ENCODE measurements at regions not wholly inside any gene's neighbourhood (a gene's known extent, or its start where the extent isn't known, plus 50 kb on each side); places are given as distances from the start of the nearest gene placed in this dataset.
A peak's percentile ranks its signal among the peaks of the same experiment; 100 is the strongest.
"Not testable (repeated sequence)": the region's sequence is repeated elsewhere in the genome, so short reads cannot be mapped to it uniquely, and the experiment has no call there.

DNA sequence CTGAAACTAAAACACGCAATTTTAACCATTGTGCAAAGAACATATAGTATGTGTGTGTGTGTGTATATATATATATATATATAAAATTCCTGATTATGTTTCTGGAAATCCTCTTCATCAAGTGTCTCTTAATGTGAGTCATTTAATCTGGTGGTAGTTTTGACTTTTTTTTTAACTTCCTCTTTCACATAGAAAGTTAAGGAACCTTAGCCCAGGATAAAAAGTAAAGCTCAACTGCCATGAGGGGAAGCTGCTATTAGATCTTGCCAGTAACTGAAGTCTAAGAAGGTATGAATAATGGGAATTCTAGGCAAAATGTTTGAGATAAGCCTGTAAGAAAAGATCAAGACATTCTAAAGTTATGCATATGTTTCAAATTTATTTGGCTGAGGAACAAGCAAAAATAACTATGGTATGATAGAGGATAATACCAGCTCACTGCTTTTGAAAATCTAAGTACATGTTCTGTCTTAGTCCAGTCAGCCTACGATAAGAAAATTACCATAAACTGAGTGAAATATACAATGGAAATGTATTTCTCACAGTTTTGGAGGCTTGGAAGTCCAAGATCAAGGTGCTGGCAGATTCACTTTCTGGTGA lies 757.0 kb downstream of the TRAM1L1 start:
- no peak for DNase-seq

DNA sequence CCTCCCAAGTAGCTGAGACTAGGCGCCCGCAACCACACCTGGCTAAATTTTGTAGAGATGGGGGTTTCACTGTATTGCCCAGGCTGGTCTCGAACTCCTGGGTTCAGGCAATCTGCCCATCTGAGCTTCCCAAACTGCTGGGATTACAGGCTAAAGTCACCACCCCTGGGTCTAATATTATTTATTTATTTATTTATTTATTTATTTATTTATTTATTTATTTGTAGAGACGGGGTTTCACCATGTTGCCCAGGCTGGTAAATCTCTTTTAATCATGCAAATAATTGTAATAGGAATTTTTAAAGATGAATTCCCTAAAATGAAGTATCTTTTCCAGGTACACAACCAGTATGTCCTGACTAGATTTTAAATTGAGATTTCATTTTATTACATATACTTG lies 761.8 kb downstream of the TRAM1L1 start:
- DNase-seq: no peak

GRCh38 chr4:116321471-116321870 lies 763.9 kb downstream of the TRAM1L1 start:
- DNase-seq: no peak

GRCh38 chr4:116320859-116321258 lies 764.5 kb downstream of the TRAM1L1 start:
- no peak for DNase-seq

- DNase-seq: no peak
These were observed 781.6 kb downstream of the TRAM1L1 start for GRCh38 chr4:116303736-116304188.

DNA sequence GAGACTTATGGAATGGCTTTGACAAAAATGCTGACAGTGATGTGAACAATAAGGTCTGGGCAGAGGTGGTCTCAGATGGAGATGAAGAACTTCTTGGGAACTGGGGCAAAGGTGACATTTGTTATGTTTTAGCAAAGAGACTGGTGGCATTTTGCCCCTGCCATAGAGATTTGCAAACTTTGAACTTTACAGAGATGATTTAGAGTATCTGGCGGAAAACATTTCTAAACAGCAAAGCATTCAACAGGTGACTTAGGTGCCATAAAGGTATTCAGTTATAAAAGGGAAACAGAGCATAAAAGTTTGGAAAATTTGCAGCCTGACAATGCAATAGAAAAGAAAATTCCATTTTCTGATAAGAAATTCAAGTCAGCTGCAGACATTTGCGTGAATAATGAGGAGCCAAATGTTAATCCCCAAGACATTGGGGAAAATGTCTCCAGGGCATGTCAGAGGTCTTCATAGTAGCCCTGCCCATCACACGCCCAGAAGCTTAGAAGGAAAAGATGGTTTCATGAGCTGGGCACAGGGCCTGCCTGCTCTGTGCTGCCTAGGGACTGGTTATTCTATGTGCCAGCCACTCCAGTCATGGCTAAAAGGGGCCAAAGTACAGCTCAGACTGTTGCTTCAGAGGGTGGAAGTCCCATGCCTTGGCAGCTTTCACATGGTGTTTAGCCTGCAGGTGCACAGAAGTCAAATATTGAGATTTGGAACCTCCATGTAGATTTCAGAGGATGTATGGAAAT lies 782.2 kb downstream of the TRAM1L1 start:
- DNase-seq: no peak

DNA sequence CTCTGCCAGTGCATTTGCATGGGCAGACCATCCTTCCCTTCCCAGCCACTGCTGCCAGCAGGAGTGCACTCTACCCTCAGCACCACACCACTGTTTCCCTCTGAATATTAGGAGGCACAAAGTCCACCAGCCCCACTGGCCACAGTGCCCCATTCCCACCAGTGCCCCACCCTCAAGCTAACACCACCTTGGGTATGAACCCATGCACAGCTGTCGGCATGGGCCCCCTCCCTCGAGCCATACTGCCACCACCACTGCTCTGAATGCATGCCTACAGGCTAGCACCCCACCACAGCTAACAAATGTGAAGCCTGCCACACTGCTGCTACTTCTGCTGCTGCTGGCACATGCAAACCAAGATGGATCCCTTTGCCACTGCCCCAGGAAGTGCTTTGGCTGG lies 810.4 kb downstream of the TRAM1L1 start:
- DNase-seq: no peak

DNA sequence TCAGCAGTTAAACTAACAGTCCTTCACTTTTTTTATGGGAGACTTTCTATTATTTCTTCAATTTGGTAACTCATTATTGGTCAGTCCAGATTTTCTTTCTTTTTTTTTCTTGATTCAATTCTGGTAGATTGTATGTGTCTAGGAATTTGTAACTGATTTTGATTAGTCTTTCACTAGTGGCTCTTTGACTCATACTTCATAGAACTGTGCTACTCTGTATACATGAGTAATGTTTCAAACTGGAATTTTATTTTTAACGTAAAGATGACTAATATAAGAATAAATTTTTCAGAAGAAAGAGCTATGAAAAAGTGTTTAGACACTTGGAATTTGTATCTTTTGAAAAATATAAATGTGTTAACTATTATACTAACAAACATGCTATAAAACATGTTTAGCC lies 813.0 kb downstream of the TRAM1L1 start:
- no peak for DNase-seq

- not testable (repeated sequence) for DNase-seq
These were observed 824.4 kb downstream of the TRAM1L1 start for GRCh38 chr4:116260931-116261330.

DNA sequence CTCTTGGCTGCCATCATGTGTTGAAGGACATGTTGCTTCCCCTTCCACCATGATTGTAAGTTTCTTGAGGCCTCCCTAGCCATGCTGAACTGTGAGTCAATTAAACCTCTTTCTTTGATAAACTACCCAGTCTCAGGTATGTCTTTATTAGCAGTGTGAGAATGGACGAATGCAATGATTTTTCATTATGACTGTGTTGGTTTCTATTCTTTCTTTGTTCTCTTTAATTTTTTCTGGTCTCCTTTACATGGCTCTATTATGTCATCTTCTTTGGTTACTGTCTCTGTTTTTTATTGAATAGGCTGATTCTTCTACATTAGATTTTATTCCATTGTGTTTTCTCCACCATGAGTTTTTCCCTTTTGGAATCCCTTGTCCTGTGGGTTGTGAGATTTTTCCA lies 840.6 kb downstream of the TRAM1L1 start:
- DNase-seq: no peak

DNA sequence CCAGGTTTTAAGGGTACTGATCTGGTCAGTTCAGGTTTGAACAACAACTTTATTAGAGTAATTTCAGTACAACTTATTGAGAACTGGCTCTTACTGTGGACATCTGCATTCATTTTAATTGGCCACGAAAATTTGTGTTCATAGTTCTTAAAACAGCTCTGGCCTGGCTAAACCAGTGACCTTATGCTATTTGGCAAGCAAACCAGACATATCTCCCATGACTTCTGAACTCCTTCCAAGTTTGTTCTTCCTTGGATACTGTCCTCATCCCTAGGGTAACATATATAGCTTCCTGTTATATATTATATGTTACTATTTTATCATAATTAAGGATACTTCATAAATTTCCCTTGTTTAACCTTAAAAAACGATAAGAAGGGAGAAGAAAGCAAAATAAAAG lies 841.9 kb downstream of the TRAM1L1 start:
- no peak for DNase-seq

GRCh38 chr4:116233971-116234370 lies 851.4 kb downstream of the TRAM1L1 start:
- no peak for DNase-seq

- not testable (repeated sequence) for DNase-seq
These were observed 853.4 kb downstream of the TRAM1L1 start for GRCh38 chr4:116231999-116232398.

DNA sequence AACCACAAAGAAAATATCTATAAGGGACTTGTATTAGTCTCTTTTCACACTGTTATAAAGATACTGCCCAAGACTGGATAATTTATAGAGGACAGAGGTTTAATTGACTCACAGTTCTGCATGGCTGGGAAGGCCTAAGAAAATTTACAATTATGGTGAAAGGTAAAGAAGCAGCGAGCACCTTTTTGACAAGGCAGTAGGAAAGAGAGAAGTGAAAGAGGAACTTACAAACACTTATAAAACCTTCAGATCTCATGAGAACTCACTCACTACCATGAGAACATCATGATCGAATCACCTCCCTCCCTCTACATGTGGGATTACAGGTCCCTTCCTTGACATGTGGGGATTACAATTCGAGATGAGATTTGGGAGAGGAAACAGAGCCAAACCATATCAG lies 856.0 kb downstream of the TRAM1L1 start:
- no peak for DNase-seq

DNA sequence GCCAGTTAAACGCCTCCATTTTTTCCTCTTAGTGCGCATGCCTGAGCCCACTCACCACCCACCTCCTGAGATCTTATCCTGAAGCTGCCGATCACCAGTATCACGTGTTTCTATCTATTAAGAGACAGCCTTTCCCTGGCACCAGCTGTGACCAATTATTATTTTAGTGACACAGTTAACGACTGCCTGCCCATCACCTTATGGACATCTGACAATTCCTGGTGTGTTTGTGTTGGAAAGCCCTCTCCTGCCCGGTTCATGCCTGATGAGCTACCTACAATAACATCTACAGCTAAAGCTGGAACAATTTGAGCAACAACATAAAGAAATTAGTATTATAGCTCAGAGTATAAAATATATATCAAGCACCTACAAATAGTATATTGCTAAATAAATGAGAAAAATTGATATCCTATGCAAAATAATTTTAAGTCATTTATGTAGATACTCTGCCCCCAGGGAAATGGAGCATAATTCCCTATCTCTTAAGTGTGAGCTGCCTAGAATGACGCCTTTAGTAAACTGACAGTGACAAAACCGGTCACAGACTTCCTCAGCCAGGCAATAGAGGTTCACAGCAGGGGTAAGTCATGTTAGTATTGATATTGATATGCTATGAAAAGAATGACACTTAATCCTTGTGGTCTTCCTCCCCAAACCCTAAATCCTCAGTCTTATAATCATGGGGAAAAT lies 862.2 kb downstream of the TRAM1L1 start:
- DNase-seq: no peak

GRCh38 chr4:116217781-116218180 lies 867.6 kb downstream of the TRAM1L1 start:
- DNase-seq: no peak

DNA sequence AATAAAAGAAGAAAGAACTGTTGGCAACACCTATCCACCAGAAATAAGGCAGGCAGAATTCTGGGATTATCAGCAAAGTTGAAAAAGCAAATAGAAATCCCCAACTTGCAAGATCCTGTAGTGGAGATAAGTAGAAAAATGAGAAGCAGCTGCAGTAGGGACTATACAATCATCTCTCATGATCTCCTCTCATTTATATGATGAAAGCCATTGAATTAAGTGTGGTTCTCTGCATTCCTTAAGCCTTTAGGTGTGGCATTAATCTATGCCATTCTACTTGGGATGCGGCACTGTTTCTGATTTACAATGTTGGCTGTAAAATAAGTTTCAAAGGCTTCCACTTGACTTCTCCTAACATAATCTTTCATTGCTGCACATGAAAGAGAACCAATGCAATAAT lies 869.8 kb downstream of the TRAM1L1 start:
- DNase-seq: no peak

GRCh38 chr4:116202524-116202923 lies 882.9 kb downstream of the TRAM1L1 start:
- DNase-seq: no peak

DNA sequence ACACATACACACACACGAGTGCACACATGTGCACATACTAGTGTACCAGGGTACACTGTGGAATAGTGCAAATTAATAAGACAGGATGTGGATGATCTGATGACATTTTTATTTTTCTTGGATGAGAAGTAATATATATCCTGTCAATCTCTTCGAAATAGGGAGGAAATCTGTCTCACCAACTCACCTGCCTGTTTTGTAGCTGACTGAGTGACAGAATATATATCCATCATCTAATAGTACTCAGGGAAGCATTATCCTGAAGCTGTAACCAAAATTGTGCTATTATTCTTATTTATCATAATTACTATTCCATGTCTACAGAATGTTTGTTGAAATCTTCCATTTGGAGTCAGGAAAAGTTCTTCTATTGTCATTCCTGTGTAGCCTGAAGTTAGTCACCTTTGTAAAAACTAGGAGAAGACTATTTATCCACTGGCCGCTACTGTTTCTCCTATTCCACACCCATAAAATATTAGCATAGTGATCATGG lies 888.0 kb downstream of the TRAM1L1 start:
- no peak for DNase-seq

DNA sequence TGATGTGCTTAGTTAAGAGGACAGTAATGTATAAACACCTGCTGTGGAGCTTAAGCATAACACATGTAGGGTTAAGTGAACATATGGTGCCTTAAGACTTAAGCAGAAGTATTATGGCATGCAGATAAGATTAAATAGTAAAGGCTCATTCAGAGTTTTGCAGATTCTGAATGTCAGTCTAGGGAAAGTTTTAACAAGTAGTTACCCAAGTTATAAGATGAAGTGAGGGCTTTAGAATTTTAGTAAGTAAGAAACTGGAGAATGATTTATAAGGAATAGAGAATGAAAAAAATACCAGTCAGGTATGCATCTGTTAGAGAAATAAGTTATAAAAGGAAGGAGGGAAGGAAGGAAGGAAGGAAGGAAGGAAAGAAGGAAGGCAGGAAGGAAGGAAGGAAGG lies 902.1 kb downstream of the TRAM1L1 start:
- no peak for DNase-seq

DNA sequence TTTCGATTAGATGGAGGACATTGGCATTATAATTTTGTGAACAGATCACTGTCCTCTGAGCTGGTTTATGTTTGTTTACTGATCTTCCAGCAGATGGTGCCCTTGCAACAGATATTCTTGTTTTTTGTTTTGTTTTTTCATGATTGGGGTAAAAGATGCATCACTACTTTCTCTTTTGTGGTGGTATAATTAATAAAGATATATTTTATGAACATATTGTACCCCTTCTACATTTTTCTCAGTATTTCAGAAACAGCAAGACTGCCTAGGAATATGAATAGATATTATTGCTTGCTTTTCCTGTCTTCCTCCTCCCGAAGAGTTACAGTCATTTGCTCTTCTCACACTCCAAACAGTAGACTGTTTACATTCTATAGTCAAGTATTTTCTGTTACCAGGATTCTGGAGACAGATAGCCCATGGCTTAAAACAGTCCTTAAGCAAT lies 905.2 kb downstream of the TRAM1L1 start:
- DNase-seq: peak in 1 of 51 donors; percentile 48

- DNase-seq: not testable (repeated sequence)
These were observed 934.0 kb downstream of the TRAM1L1 start for GRCh38 chr4:116151371-116151770.

DNA sequence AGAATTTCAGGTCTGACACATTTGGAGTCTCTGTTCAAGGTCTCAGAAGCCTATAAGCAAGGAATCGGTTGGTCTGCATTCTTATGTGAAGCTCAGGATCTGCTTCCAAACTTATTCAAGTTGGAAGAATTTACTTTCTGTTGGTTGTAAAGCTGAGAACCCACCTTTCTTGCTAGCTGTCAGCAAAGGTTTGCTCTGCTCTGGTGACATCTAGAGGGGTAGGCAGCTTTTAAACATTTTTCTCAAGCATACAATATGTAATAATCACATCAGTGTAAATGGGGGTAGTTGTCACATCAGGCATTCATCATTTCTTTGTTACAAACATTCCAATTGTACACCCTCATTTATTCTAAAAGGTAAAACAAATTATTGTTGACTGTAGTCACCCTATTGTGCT lies 935.2 kb downstream of the TRAM1L1 start:
- no peak for DNase-seq

All from hypothalamus (tissue), 51 donors.